Neural crest cell (in vitro differentiated cells): ENCODE measurements at regions not wholly inside any gene's neighbourhood (a gene's known extent, or its start where the extent isn't known, plus 50 kb on each side); places are given as distances from the start of the nearest gene placed in this dataset.

Source experiments
- DNase-seq: peaks from one replicate; pipeline ENCODE4 v3.0.0; 2021; ENCODE audit warnings: low read depth, mixed read lengths, low spot score
- H3K27ac Mint-ChIP-seq: one replicate; pipeline ENCODE4 v1.8.0; 2021; ENCODE audit warnings: mild to moderate bottlenecking, mixed read lengths; ENCODE audit not compliant: unreplicated experiment
- H3K27me3 Mint-ChIP-seq: 2 replicates; pipeline ENCODE4 v1.8.0; 2021; ENCODE audit warnings: low read depth, mild to moderate bottlenecking, mixed read lengths
- H3K36me3 Mint-ChIP-seq: 2 replicates; pipeline ENCODE4 v1.8.0; 2021; ENCODE audit warnings: low read depth, mild to moderate bottlenecking, mixed read lengths
- H3K4me1 Mint-ChIP-seq: 2 replicates; pipeline ENCODE4 v1.8.0; 2021; ENCODE audit warnings: mixed read lengths
- H3K4me3 Mint-ChIP-seq: one replicate; pipeline ENCODE4 v1.8.0; 2021; ENCODE audit warnings: mild to moderate bottlenecking, mixed read lengths
- H3K9me3 Mint-ChIP-seq: 2 replicates; pipeline ENCODE4 v1.8.0; 2021; ENCODE audit warnings: mixed read lengths
- TF ChIP-seq, protein P1 (sequence below): fragments of 200-600 bp; sonication (generic); conservative IDR thresholded peaks from 2 replicates; pipeline ENCODE4 v1.5.0; 2021; ENCODE audit warnings: antibody characterized with exemption, mild to moderate bottlenecking

DNA sequence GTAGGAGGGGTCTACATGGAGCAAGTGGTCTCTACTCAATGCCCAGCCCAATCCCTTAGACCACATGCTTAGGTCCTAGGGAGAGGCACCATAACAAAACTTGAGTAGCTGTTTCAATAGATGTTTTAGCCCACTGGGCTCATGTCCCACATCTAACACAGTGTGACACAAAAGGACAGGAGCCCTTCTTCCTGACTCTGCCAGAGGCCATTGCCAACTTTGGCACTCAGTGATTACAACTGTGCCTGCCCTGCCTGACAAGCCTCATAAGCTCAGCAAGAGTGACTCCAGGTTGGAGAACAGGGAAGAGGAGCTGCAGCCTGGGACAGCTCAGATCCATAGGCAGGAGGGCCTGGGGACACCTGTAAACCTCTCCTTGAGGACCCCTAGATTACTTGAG lies 230.8 kb downstream of the ENC1 start:
- H3K9me3 Mint-ChIP-seq, result no peaks in the 10 kb centered on the region
- TF ChIP-seq, protein P1, sequence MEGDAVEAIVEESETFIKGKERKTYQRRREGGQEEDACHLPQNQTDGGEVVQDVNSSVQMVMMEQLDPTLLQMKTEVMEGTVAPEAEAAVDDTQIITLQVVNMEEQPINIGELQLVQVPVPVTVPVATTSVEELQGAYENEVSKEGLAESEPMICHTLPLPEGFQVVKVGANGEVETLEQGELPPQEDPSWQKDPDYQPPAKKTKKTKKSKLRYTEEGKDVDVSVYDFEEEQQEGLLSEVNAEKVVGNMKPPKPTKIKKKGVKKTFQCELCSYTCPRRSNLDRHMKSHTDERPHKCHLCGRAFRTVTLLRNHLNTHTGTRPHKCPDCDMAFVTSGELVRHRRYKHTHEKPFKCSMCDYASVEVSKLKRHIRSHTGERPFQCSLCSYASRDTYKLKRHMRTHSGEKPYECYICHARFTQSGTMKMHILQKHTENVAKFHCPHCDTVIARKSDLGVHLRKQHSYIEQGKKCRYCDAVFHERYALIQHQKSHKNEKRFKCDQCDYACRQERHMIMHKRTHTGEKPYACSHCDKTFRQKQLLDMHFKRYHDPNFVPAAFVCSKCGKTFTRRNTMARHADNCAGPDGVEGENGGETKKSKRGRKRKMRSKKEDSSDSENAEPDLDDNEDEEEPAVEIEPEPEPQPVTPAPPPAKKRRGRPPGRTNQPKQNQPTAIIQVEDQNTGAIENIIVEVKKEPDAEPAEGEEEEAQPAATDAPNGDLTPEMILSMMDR, result no peak
- no peaks in the 10 kb centered on the region for H3K27me3 Mint-ChIP-seq
- DNase-seq, result no peak
- H3K27ac Mint-ChIP-seq, result no peak overlapping the region
- H3K36me3 Mint-ChIP-seq, result no peaks in the 10 kb centered on the region
- H3K4me3 Mint-ChIP-seq, result no peak overlapping the region
- peaks cover 45% of the 10 kb centered on the region for H3K4me1 Mint-ChIP-seq

DNA sequence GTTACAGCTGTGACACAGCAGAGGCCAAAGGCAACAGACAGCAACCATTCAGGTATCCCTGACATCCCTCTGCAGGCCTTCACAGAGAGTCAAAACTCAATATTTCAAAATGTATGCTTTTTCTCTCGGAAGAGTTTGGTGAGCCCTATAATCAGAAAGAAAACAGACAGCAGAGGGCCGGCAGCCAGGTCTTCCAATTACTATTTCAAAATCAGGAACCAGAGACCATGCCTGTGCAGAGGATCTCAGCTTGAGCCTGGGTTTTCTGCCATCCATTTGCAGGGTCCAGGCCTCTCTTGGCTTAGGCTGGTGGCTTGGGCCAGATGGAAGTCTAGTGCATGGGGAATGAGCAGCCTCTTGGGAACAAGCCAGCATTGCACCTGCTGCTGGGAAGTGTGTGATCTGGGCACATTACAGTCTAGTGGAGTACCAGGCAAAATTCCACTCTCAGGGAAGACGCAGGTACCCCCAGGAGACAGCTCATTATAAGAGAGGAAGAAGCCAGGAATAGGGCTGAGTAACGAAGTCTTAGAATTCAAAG lies 231.3 kb downstream of the ENC1 start:
- no peaks in the 10 kb centered on the region for H3K27me3 Mint-ChIP-seq
- no peak overlapping the region for H3K4me3 Mint-ChIP-seq
- no peak for DNase-seq
- peaks cover 40% of the 10 kb centered on the region for H3K4me1 Mint-ChIP-seq
- TF ChIP-seq, protein P1, result no peak
- H3K27ac Mint-ChIP-seq, result no peak overlapping the region
- H3K36me3 Mint-ChIP-seq, result no peaks in the 10 kb centered on the region
- no peaks in the 10 kb centered on the region for H3K9me3 Mint-ChIP-seq

DNA sequence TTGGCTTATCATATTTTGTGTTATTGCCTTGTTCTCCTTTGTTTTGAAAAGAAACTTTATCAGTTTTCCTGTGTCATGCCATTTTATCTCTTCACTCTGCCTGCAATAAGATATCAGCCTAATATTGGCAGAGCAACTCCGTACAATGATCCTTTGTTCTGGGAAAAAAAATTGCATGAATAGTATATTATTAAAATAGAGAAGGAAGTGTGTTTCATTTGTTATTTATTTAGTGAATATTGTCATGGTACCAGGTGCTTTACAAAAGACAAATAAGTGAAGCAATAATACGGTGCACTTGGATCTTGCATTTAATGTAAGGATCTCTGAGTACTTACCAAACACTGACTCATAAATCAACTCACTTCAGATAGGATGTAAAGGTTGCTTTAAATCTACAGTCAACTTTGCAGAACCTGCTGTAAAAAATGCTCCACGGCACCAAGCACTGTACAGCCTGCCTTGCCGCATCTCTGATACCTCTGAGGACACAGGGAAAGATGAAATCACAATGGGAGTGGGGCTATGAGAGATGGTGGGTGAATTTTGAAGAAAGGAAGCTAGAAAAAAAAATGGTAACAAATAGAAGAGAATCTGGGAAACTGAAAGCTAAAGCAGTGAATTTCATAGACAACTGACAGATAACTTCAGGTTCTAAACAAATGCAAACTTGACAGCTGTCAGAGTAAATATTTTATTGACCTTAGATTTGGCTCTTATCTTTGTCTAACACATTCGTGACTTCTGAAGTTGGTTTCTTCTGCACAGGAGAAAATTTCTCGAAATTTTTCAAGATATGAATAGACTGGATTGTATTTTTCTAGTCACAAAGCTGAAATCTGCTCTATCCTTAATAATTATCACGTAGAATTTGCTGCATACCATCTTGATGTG lies 232.1 kb downstream of the ENC1 start:
- TF ChIP-seq, protein P1, result no peak
- DNase-seq, result no peak
- H3K4me1 Mint-ChIP-seq, result peaks cover 38% of the 10 kb centered on the region
- H3K27me3 Mint-ChIP-seq, result no peaks in the 10 kb centered on the region
- H3K4me3 Mint-ChIP-seq, result no peak overlapping the region
- no peaks in the 10 kb centered on the region for H3K9me3 Mint-ChIP-seq
- H3K27ac Mint-ChIP-seq, result peak overlapping the region; percentile 9
- H3K36me3 Mint-ChIP-seq, result no peaks in the 10 kb centered on the region

DNA sequence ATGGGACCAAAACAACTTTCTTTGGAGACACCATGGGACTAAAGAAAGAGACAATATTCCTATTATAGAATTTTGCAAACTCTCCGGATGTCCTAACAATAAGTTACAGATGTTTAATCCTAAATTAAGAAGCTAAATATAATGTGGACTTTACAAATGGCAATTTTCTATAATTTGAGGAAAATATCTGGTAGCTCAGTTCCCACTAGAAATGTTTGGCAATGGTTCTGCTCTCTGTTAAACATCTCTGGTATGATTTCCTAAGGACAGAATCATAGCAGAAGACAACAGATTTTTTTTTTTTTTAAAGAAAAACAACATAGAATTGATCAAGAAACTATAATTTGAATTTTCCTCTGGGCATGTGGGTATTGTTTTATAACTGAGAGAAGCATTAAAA lies 232.8 kb downstream of the ENC1 start:
- H3K9me3 Mint-ChIP-seq, result no peaks in the 10 kb centered on the region

DNA sequence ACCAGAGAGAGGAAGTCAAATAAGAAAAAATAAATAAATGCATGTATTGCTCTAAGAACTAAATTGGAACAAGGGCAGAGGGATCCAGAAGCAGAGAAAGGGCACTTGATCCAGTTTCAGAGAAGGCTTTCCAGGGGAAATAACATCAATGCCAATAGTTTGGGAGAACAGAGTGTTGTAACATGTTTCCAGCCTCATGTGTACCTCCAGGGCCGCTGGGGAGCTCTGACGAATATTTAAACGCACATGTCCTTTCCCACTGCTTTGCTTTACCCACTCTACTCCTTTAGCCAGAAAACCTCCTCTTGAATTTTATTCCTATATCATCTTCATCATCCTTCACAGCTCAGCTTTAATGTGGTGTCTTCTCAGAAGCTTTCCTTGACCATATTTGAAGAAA lies 233.7 kb downstream of the ENC1 start:
- H3K4me3 Mint-ChIP-seq, result no peak overlapping the region
- TF ChIP-seq, protein P1, result no peak
- H3K9me3 Mint-ChIP-seq, result no peaks in the 10 kb centered on the region
- H3K4me1 Mint-ChIP-seq, result peaks cover 37% of the 10 kb centered on the region
- H3K27me3 Mint-ChIP-seq, result no peaks in the 10 kb centered on the region
- no peak for DNase-seq
- no peaks in the 10 kb centered on the region for H3K36me3 Mint-ChIP-seq
- H3K27ac Mint-ChIP-seq, result no peak overlapping the region

More for the DNA sequence above, 232.8 kb downstream of the ENC1 start:
- Mint-ChIP-seq H3K27me3 (no peaks in the 10 kb centered on the region), H3K36me3 (no peaks in the 10 kb centered on the region), H3K4me1 (peaks cover 37% of the 10 kb centered on the region), H3K27ac (no peak overlapping the region), H3K4me3 (no peak overlapping the region)
- TF ChIP-seq, protein P1, result no peak
- no peak for DNase-seq
